ENCODE measurements at regions not wholly inside any gene's neighbourhood (a gene's known extent, or its start where the extent isn't known, plus 50 kb on each side); places are given as distances from the start of the nearest gene placed in this dataset.

- no peak for DNase-seq (ENCODE audit: low spot score)
- TF ChIP-seq REST (IDR thresholded peaks at IDR 0.05): no peak
- TF ChIP-seq TAF1 (conservative IDR thresholded peaks at IDR 0.05): no peak
- TF ChIP-seq RXRA (IDR thresholded peaks at IDR 0.05): no peak
- TF ChIP-seq CTCF (IDR thresholded peaks at IDR 0.05; ENCODE audit: low read depth, low read length, missing input control): no peak
- TF ChIP-seq FOXA2 (IDR thresholded peaks at IDR 0.05): no peak
- WGBS: 80% methylated on average over 1 of the region's 1 CpG
Observed at GRCh38 chr9:126144196-126144595, 182.4 kb upstream of the MVB12B start.

GRCh38 chr9:126144603-126145456 is 181.8 kb upstream of the MVB12B start:
- TF ChIP-seq MAX (IDR thresholded peaks at IDR 0.05): no peak
- TF ChIP-seq HNF4G (IDR thresholded peaks at IDR 0.05): peak; percentile 63
- no peak for TF ChIP-seq FOXA2 (IDR thresholded peaks at IDR 0.05)
- TF ChIP-seq HNF4A (conservative IDR thresholded peaks at IDR 0.05): peak; percentile 68 to 85
- TF ChIP-seq JUND (IDR thresholded peaks at IDR 0.05): no peak
- peak in 1 of 2 donors; percentile 30 for TF ChIP-seq RAD21 (IDR thresholded peaks at IDR 0.05)
- TF ChIP-seq REST (IDR thresholded peaks at IDR 0.05): peak; percentile 42
- TF ChIP-seq YY1 (IDR thresholded peaks at IDR 0.05): peak; percentile 45
- TF ChIP-seq SP1 (IDR thresholded peaks at IDR 0.05): peak; percentile 85
- TF ChIP-seq RXRA (IDR thresholded peaks at IDR 0.05): peak in 1 of 2 donors; percentile 22
- 46% methylated on average over 11 of the region's 11 CpGs for WGBS

More at GRCh38 chr9:126144196-126144595, 182.4 kb upstream of the MVB12B start:
- H3K4me3 ChIP-seq (ENCODE audit: low read depth in 1 of 3, low read length in 3 of 3): no peak overlapping the region
- H3K4me1 ChIP-seq (ENCODE audit: control insufficient read depth in 4 of 4, insufficient read depth in 4 of 4, low read length in 3 of 4): peaks cover 0 to 8% (median 2%) of the 10 kb centered on the region in 4 donors
- H3K27ac ChIP-seq (ENCODE audit: low read depth in 1 of 2, low read length in 2 of 2): no peak overlapping the region
- H3K27me3 ChIP-seq (ENCODE audit: control insufficient read depth in 4 of 4, insufficient read depth in 4 of 4, low read length in 3 of 4): no peaks in the 10 kb centered on the region
- H3K9me3 ChIP-seq (ENCODE audit: control insufficient read depth in 4 of 4, low read length in 3 of 4): no peaks in the 10 kb centered on the region
- no peaks in the 10 kb centered on the region for H3K36me3 ChIP-seq (ENCODE audit: control insufficient read depth in 4 of 4, insufficient read depth in 3 of 4, low read depth in 1 of 4, low read length in 3 of 4)
- H3K9ac ChIP-seq (ENCODE audit: low read depth in 1 of 2, low read length in 2 of 2): no peak overlapping the region

More at GRCh38 chr9:126144603-126145456, 181.8 kb upstream of the MVB12B start:
- peaks cover 0 to 8% (median 2%) of the 10 kb centered on the region in 4 donors for H3K4me1 ChIP-seq (ENCODE audit: control insufficient read depth in 4 of 4, insufficient read depth in 4 of 4, low read length in 3 of 4)
- H3K4me3 ChIP-seq (ENCODE audit: low read depth in 1 of 3, low read length in 3 of 3): no peak overlapping the region
- no peaks in the 10 kb centered on the region for H3K9me3 ChIP-seq (ENCODE audit: control insufficient read depth in 4 of 4, low read length in 3 of 4)
- H3K9ac ChIP-seq (ENCODE audit: low read depth in 1 of 2, low read length in 2 of 2): no peak overlapping the region
- peak; percentile 30 for DNase-seq (ENCODE audit: low spot score)
- no peak overlapping the region for H3K27ac ChIP-seq (ENCODE audit: low read depth in 1 of 2, low read length in 2 of 2)
- H3K27me3 ChIP-seq (ENCODE audit: control insufficient read depth in 4 of 4, insufficient read depth in 4 of 4, low read length in 3 of 4): no peaks in the 10 kb centered on the region
- H3K36me3 ChIP-seq (ENCODE audit: control insufficient read depth in 4 of 4, insufficient read depth in 3 of 4, low read depth in 1 of 4, low read length in 3 of 4): no peaks in the 10 kb centered on the region
